ENCODE measurements at regions not wholly inside any gene's neighbourhood (a gene's known extent, or its start where the extent isn't known, plus 50 kb on each side); places are given as distances from the start of the nearest gene placed in this dataset.

GRCh38 chr1:87167157-87167789 is 161.4 kb upstream of the LMO4 start:
- no peak for TF ChIP-seq POLR2A (IDR thresholded peaks at IDR 0.05; ENCODE audit: low read depth, low read length)
- TF ChIP-seq POLR2AphosphoS5 (IDR thresholded peaks at IDR 0.05; ENCODE audit: low read depth, low read length): no peak
